Mesothelial cell of epicardium (in vitro differentiated cells): ENCODE measurements at regions not wholly inside any gene's neighbourhood (a gene's known extent, or its start where the extent isn't known, plus 50 kb on each side); places are given as distances from the start of the nearest gene placed in this dataset.

ENCODE experiments used
- DNase-seq, 2 experiments: peaks; one replicate each; pipeline ENCODE4 v3.0.0; 2021; ENCODE audit warnings: low spot score in 2 of 2; ENCODE audit not compliant: unreplicated experiment in 2 of 2
- H3K27ac Mint-ChIP-seq: 2 replicates; pipeline ENCODE4 v1.8.0; 2021; ENCODE audit warnings: mixed read lengths
- H3K27me3 Mint-ChIP-seq: 2 replicates; pipeline ENCODE4 v1.8.0; 2021; ENCODE audit warnings: low read depth, mixed read lengths
- H3K36me3 Mint-ChIP-seq: 2 replicates; pipeline ENCODE4 v1.8.0; 2021; ENCODE audit warnings: mixed read lengths
- H3K4me1 Mint-ChIP-seq: 2 replicates; pipeline ENCODE4 v1.8.0; 2021; ENCODE audit warnings: mixed read lengths
- H3K4me3 Mint-ChIP-seq: 2 replicates; pipeline ENCODE4 v1.8.0; 2021; ENCODE audit warnings: mild to moderate bottlenecking, moderate library complexity, mixed read lengths
- H3K9me3 Mint-ChIP-seq: 2 replicates; pipeline ENCODE4 v1.8.0; 2021; ENCODE audit warnings: mixed read lengths
- CTCF ChIP-seq: fragments of 200-600 bp; sonication (generic); IDR thresholded peaks from one replicate; pipeline ENCODE4 v1.5.0; 2021; ENCODE audit warnings: antibody characterized with exemption; ENCODE audit not compliant: unreplicated experiment

DNA sequence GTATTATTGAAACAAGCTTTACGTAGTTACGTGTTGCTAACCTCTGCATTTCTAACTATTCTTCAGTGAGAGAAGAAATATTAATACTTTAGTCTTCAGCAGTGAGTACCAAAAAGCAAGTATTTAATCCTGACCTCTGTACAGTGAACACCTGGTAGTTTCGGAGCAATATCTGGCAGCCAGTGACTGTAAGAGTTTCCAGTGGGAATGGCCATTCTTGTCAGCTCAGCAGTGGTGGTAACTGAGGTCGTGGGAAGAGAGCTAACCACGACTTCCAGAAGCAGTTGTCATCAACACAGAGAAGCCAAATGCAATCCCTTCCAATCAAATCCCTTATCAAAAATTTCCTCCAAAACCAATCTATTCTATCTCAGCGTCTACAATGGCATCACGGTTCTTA lies 1500.2 kb upstream of the FLRT2 start:
- no peak for DNase-seq
- TF ChIP-seq CTCF: no peak
- Mint-ChIP-seq H3K36me3 (no peaks in the 10 kb centered on the region), H3K4me1 (peaks cover 29% of the 10 kb centered on the region), H3K27ac (no peak overlapping the region), H3K4me3 (no peak overlapping the region), H3K9me3 (no peaks in the 10 kb centered on the region), H3K27me3 (no peaks in the 10 kb centered on the region)

- peaks cover 8% of the 10 kb centered on the region for H3K4me1 Mint-ChIP-seq
- peaks cover 4% of the 10 kb centered on the region for H3K9me3 Mint-ChIP-seq
- H3K27ac Mint-ChIP-seq: no peak overlapping the region
- H3K36me3 Mint-ChIP-seq: no peaks in the 10 kb centered on the region
- no peak for TF ChIP-seq CTCF
- DNase-seq: no peak
- H3K27me3 Mint-ChIP-seq: no peaks in the 10 kb centered on the region
- H3K4me3 Mint-ChIP-seq: no peak overlapping the region
Observed at GRCh38 chr14:84036840-84037239, 1493.1 kb upstream of the FLRT2 start.

GRCh38 chr14:84037593-84037992 lies 1492.4 kb upstream of the FLRT2 start:
- H3K36me3 Mint-ChIP-seq: no peaks in the 10 kb centered on the region
- H3K9me3 Mint-ChIP-seq: peaks cover 4% of the 10 kb centered on the region
- H3K27ac Mint-ChIP-seq: no peak overlapping the region
- H3K27me3 Mint-ChIP-seq: no peaks in the 10 kb centered on the region
- no peak for DNase-seq
- peaks cover 9% of the 10 kb centered on the region for H3K4me1 Mint-ChIP-seq
- no peak for TF ChIP-seq CTCF
- H3K4me3 Mint-ChIP-seq: no peak overlapping the region

DNA sequence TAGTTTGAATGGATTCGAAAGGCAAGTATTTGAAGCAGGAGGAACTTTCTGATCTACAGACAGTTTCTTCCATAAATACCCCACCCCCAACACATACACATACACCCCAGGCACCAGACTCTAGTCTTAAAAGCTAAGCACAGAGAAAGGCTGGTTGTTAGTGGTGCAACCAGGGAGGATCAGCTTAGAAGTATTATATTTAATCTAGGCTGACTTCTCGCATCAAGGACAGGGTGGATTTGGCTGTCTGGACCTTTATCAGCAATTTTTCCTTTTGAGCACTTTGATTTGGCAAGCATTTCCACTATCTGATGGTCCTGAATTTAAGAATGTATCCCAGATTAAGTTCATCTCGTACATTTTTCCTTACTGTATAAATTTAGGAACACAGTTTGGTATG lies 1489.8 kb upstream of the FLRT2 start:
- no peak for TF ChIP-seq CTCF
- Mint-ChIP-seq H3K36me3 (no peaks in the 10 kb centered on the region), H3K9me3 (peaks cover 12% of the 10 kb centered on the region), H3K27me3 (no peaks in the 10 kb centered on the region), H3K4me3 (no peak overlapping the region), H3K4me1 (peaks cover 13% of the 10 kb centered on the region), H3K27ac (no peak overlapping the region)
- no peak for DNase-seq

DNA sequence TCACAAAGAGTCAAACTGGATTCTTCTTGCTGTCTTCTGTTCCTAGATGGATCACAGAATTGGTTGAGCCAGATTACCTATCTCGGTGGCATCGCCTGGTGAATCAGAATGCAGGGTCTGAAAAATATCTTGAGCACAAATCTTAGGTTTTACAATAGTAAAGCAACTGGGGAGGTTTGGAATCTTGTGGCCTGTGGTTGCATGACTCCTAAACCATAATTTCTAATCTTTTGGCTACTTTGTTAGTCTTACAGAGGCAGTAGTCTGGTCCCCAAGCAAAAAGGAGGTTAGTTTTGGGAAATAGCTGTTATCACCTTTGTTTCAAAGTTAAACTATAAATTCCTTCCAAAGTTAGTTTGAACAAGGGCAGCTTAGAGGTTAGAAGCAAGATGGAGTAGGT lies 1488.5 kb upstream of the FLRT2 start:
- DNase-seq: no peak
- H3K4me3 Mint-ChIP-seq: no peak overlapping the region
- H3K27me3 Mint-ChIP-seq: no peaks in the 10 kb centered on the region
- H3K9me3 Mint-ChIP-seq: peaks cover 12% of the 10 kb centered on the region
- H3K4me1 Mint-ChIP-seq: peaks cover 18% of the 10 kb centered on the region
- no peaks in the 10 kb centered on the region for H3K36me3 Mint-ChIP-seq
- TF ChIP-seq CTCF: no peak
- H3K27ac Mint-ChIP-seq: no peak overlapping the region

DNA sequence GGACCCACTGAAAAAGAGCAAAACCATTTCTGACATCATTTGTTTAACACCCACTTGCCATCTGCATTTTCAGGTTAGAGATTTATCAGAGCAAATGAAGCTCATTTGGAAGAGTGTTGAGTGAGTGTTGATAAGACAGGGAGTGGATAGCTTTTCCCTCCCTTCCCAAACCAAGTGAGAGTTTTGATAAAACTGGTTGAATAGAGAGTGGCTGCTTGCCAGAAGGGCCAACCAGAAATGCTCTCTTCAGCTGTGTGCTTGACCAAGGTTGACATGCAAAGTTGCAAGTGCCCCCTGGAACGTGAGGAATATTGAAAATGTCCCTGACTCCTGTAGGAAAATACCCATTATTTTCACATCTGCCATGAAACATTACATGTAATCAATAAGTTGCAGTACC lies 1487.0 kb upstream of the FLRT2 start:
- Mint-ChIP-seq H3K27me3 (no peaks in the 10 kb centered on the region), H3K4me1 (peaks cover 10% of the 10 kb centered on the region), H3K27ac (no peak overlapping the region), H3K4me3 (no peak overlapping the region), H3K9me3 (peaks cover 16% of the 10 kb centered on the region), H3K36me3 (no peaks in the 10 kb centered on the region)
- no peak for DNase-seq
- TF ChIP-seq CTCF: no peak
